ENCODE measurements at regions not wholly inside any gene's neighbourhood (a gene's known extent, or its start where the extent isn't known, plus 50 kb on each side); places are given as distances from the start of the nearest gene placed in this dataset.

DNA sequence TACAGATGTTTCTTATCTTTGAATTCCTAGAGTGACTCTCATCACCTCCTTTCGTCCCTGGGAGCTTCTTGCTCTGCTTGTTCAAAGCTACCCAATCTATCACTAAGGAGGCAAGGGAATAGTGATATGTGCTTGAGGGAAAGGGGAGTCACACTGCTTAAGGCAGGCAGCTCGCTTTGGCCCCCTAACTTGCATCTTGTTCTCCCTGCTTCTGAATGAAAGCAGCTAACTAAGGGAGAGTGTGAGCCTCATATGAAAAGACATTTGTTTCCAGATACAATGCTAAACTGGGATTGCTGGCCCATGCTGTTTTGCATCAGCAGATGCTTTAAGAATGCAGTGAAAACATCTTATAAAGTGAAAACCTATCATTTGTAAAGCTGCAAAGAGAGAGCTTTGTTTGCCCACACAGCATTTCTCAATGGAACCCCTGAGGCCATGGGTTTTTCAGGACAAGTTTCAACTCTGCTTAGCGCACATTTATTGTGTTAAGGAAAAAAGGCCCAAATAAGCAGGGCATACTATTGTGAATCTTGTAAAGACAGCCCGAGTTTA lies 367.9 kb upstream of the ADAMTSL1 start:
- Histone ChIP-seq H3K27me3 (ENCODE audit: insufficient read depth, low read length) (no peaks in the 10 kb centered on the region), H3K79me1 (ENCODE audit: insufficient read depth, low read depth, low read length, poor library complexity, severe bottlenecking) (no peaks in the 10 kb centered on the region), H3K4me2 (ENCODE audit: insufficient read depth, insufficient read length, low read length) (no peak overlapping the region), H4K20me1 (ENCODE audit: control insufficient read depth, insufficient read depth, insufficient read length) (no peaks in the 10 kb centered on the region), H3T11ph (ENCODE audit: low read length) (no peak overlapping the region), H3K9ac (ENCODE audit: extremely low read depth, insufficient read length, low read length) (no peak overlapping the region), H2BK15ac (ENCODE audit: low read depth, low read length) (no peak overlapping the region), H2BK20ac (ENCODE audit: low read depth, low read length, poor library complexity, severe bottlenecking) (no peak overlapping the region), H3K4me1 (ENCODE audit: insufficient read depth, low read length) (peaks cover 4% of the 10 kb centered on the region; the same call in 1 of the 2 replicates), H3K4ac (ENCODE audit: low read depth, low read length) (no peak overlapping the region), H3K79me2 (ENCODE audit: insufficient read depth, low read length) (no peaks in the 10 kb centered on the region), H3K23ac (ENCODE audit: insufficient read length, low read depth, low read length) (no peak overlapping the region), H2BK12ac (ENCODE audit: insufficient read length, low read depth, low read length) (no peak overlapping the region), H2AK5ac (ENCODE audit: insufficient read length, low read length) (no peak overlapping the region), H3K23me2 (ENCODE audit: insufficient read length, low read depth, low read length, poor library complexity, severe bottlenecking) (no peaks in the 10 kb centered on the region), H2BK5ac (ENCODE audit: insufficient read length, low read length) (no peak overlapping the region), H2BK120ac (ENCODE audit: low read depth, low read length, poor library complexity, severe bottlenecking) (no peak overlapping the region), H2AFZ (ENCODE audit: low read length) (peak overlapping the region; percentile 32), H4K91ac (ENCODE audit: insufficient read length, low read depth, low read length) (no peak overlapping the region), H3K18ac (ENCODE audit: insufficient read length, low read depth, low read length) (no peak overlapping the region), H3K9me3 (ENCODE audit: control insufficient read depth, low read depth, low read length) (no peaks in the 10 kb centered on the region), H3K27ac (ENCODE audit: insufficient read length, low read depth, low read length) (no peak overlapping the region), H4K5ac (ENCODE audit: insufficient read length, low read depth, low read length) (no peak overlapping the region), H4K8ac (replicated peaks; ENCODE audit: insufficient read length, low read depth, low read length) (no peak overlapping the region), H3K56ac (ENCODE audit: insufficient read length, low read depth, low read length) (no peak overlapping the region), H3K14ac (ENCODE audit: insufficient read depth, low read length) (no peak overlapping the region)
- no CpG with 5 or more reads among the region's 4 CpGs for WGBS (ENCODE audit: extremely low coverage, insufficient read length, low lambda C conversion rate)
- TF ChIP-seq CTCF (conservative IDR thresholded peaks at IDR 0.05): no peak
- no peak for DNase-seq
- Mint-ChIP-seq H3K9me3 (no peaks in the 10 kb centered on the region), H3K4me1 (peaks cover 29 to 32% of the 10 kb centered on the region in 2 experiments), H3K27ac (peak overlapping the region in 2 of 3 experiments; percentile 3 to 73; a peak in 3 of 7 replicates), H3K36me3 (ENCODE audit: insufficient read depth in 1 of 3, low read depth in 3 of 3) (no peaks in the 10 kb centered on the region), H3K4me3 (no peak overlapping the region), H3K27me3 (ENCODE audit: low read depth) (no peaks in the 10 kb centered on the region)
